GM19240 (cell line): ENCODE measurements at regions not wholly inside any gene's neighbourhood (a gene's known extent, or its start where the extent isn't known, plus 50 kb on each side); places are given as distances from the start of the nearest gene placed in this dataset.

Experiments used
- DNase-seq: peaks from one replicate; pipeline ENCODE4 v3.0.0; 2011; ENCODE audit warnings: low spot score; ENCODE audit not compliant: insufficient read length

- no peak for DNase-seq
Observed at GRCh38 chr9:105912863-105913516, 218.6 kb downstream of the TMEM38B start.

- no peak for DNase-seq
Observed at GRCh38 chr9:105921057-105921726, 226.9 kb downstream of the TMEM38B start.

- DNase-seq: no peak
Observed at GRCh38 chr9:105928416-105928815, 234.1 kb downstream of the TMEM38B start.

GRCh38 chr9:105930011-105930627, 235.8 kb downstream of the TMEM38B start:
- no peak for DNase-seq

- DNase-seq: no peak
Observed at GRCh38 chr9:105932276-105932675, 237.9 kb downstream of the TMEM38B start.

- no peak for DNase-seq
Observed at GRCh38 chr9:105950448-105950847, 256.1 kb downstream of the TMEM38B start.

GRCh38 chr9:105950894-105951293, 256.6 kb downstream of the TMEM38B start:
- DNase-seq: no peak

- no peak for DNase-seq
Observed at GRCh38 chr9:105954517-105954916, 260.2 kb downstream of the TMEM38B start.

GRCh38 chr9:105957830-105958229, 263.5 kb downstream of the TMEM38B start:
- no peak for DNase-seq

- no peak for DNase-seq
Observed at GRCh38 chr9:105958587-105958986, 264.2 kb downstream of the TMEM38B start.

- no peak for DNase-seq
Observed at GRCh38 chr9:105959531-105959930, 265.2 kb downstream of the TMEM38B start.

- DNase-seq: no peak
Observed at GRCh38 chr9:105963343-105964099, 269.2 kb downstream of the TMEM38B start.

- no peak for DNase-seq
Observed at GRCh38 chr9:105964156-105964555, 269.8 kb downstream of the TMEM38B start.

- no peak for DNase-seq
Observed at GRCh38 chr9:105966834-105967233, 272.5 kb downstream of the TMEM38B start.

GRCh38 chr9:105967248-105967647, 272.9 kb downstream of the TMEM38B start:
- no peak for DNase-seq

- DNase-seq: no peak
Observed at GRCh38 chr9:105967797-105968196, 273.5 kb downstream of the TMEM38B start.

GRCh38 chr9:105968811-105969466, 274.6 kb downstream of the TMEM38B start:
- DNase-seq: no peak

GRCh38 chr9:105969636-105970035, 275.3 kb downstream of the TMEM38B start:
- no peak for DNase-seq

- no peak for DNase-seq
Observed at GRCh38 chr9:105971986-105972385, 277.6 kb downstream of the TMEM38B start.

GRCh38 chr9:105972466-105973204, 278.3 kb downstream of the TMEM38B start:
- no peak for DNase-seq

- no peak for DNase-seq
Observed at GRCh38 chr9:105973951-105974351, 279.6 kb downstream of the TMEM38B start.
